Fibroblast of peridontal ligament (primary cell): ENCODE measurements at regions not wholly inside any gene's neighbourhood (a gene's known extent, or its start where the extent isn't known, plus 50 kb on each side); places are given as distances from the start of the nearest gene placed in this dataset.

Source experiments
- DNase-seq: peaks from one replicate; pipeline ENCODE4 v3.0.0-alpha.2; 2010; ENCODE audit errors: extremely low read depth

DNA sequence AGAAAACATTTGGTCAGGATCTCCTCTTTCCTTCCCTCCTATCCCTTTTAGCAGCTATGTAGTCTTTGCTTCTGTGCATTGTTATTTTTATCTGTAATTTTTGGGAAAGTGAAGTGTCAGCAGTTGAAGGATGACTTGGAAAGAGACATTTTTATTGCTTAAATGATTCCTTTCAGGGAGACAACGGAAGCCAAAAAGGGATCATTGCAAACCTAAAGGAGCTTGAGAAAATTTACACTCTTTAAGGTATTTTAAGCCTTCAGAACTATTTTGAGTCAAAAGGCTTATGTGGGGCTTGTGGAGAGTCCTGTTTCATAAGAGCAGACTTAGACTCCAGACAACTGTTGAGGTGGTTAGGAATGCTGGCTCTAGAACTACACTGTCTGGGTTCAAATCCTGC is 281.6 kb downstream of the KIF4B start:
- no peak for DNase-seq

GRCh38 chr5:155299386-155300005 is 285.9 kb downstream of the KIF4B start:
- no peak for DNase-seq

GRCh38 chr5:155303120-155303519 is 289.6 kb downstream of the KIF4B start:
- no peak for DNase-seq

DNA sequence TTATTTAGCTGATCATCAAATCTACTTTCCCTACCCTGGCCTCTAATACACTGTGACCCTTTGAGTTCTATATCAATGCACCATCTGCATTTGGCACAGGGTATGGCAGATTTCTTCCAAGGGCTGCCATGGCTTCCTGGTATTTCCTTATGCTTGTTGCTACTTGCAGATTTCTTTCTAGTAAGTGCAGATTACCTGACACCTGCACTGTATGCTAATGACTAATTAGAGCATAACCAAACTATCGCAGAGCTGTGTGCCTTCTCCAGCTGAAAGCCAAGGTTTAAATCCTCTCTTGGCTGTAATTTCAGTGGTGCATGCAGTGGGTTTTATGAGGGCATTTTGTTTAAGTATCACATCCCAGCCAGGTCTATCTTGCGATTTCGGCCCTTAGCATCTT is 293.7 kb downstream of the KIF4B start:
- DNase-seq: no peak

DNA sequence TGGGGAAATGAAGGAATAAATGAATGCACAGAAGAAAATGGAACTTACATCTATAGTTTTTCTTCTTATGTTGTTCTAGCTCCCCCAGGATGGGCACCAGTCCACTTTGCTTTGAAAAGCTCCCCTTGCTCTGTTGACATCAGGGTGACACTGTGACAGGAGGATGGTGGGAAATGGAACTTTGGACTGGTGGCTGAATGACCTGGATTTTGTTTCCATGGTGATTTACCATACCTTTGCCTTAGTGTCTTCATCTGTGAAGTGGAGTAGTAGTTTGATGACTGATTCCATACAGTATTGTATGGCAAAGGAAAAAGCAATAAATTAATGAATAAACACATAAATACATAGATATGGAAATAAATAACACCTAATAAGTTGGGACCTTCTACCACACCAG is 294.7 kb downstream of the KIF4B start:
- no peak for DNase-seq

DNA sequence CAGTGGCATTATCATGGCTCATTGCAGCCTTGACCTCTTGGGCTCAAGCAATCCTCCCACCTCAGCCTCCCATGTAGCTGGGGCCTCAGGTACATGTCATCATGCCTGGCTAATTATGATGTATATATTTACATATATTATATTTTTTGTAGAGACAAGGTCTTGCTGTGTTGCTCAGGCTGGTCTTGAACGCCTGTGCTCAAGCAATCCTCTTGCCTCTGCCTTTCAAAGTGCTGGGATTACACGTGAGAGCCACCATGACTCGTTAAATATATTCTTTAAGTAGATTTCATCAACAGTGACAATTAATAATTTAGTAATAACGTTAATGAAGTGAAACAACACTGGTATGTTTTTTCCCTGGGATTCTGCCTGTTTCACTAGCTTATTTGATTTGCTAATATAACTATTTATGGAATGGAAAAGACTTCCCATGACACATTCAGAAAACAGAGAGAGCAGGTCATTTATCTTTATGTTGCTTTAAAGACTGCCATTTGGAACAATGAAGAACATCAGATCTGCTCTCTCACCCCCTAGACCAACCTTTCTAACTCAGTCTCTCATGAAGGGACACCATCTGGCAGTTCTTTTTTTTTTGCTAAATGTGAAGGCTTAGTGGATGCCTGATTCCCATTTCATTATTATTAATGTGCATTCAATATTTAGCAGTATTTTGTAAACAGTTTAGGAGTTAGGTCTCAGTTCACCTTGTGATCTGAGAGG is 295.6 kb downstream of the KIF4B start:
- DNase-seq: no peak

DNA sequence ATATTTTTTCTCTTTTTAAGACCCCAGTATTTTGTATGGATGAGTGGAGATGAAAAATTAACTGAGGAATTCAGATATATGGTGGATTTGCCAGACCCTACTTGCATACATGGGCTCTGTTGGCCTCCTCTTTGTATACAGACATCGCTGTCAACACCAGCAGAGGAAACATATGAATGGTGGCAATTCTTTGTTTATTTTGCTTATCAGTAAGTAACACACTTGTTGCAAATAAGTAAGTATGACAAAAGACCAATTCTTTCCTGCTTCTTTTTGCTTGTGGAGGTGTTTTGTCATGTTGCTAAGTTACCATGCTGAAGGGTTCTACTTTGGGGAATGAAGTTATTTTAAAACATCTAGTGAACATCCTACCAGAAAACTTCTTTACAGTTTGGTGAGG is 298.2 kb downstream of the KIF4B start:
- DNase-seq: no peak

DNA sequence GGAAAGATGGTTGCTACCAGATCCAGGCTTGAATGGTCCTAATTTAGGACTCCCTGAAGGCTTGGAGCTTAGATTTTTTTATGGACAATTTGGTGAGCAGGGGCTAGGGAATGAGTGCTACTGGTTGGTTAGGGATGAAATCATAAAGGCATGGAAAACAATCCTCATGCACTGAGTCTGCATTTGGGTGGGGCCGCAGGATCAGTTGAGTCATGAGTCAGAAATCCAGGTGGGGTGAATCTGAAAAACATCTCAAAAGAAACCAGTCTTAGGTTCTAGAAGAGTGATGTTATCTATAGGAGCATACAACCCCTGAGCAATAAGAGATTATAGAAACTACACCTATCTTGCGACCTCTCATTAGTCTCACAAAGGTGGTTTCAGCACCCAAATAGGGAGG is 300.0 kb downstream of the KIF4B start:
- DNase-seq: no peak

DNA sequence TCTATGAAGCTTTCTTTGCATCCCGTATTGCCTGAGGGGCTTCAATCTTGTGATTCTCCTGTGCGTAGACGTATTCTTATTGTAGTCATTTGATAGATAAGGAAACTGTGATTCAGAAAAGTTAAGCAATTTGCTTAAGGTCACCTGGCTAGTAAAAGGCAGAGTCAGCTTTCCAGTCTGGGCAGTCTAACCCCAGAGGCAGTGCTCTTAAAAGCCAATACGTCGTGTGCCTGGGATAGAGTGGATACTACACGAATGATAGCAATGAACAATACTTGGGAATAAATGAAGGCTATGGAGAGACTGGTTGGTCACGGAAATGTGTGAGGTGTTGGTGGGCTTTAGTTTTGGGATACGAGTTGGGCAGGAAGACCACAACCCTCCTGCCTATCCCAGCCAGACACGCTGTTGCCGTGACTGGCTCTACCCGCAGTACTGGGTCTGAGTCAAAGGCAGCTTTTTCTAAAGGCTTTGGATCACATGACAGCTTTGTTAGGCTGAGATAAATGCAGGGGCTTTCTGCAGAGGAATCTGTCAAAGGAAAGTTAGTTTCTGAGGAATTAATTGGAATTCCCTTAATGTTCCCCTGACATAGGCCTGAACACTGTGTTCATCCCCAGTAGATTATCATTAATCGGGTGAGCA is 302.6 kb downstream of the KIF4B start:
- DNase-seq: no peak

DNA sequence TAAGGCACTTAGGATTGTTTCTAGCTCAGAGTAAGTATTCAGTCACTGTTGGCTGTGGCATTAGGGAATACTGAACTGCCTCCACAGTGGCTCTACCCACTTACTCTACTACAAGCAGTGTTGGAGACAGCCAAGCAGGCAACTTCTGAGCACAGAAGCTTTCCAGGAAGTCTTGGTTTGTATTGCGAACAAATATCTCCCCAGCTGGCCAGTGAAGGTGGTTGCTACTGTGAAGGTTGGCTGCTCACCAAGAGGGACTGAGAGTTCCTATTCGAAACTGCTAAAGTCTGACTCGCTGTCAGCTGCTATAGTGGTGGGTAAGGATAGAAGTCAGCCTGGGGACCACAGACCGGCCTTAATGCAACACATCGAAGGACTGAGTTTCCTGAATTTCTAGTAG is 319.1 kb downstream of the KIF4B start:
- no peak for DNase-seq

DNA sequence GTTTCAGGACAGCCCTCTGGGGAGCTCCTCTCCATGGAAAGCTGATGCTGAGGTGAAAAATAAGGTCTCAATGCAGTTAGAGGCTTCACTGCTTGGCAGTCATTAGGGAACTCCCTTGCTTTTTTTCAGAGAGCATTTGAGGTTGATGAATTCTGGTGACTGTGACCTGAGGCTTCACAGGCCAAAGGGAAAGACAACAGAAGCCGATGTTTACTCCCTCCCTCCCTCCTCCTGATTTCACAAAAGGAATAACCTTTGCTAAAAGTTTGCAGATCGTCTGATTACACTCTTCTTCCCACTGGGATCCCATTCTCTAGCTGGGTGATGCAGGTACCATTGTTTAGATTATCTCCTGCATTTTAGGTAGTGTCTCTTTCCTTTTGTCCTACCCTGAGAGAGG is 329.4 kb downstream of the KIF4B start:
- no peak for DNase-seq

GRCh38 chr5:155343468-155343867 is 329.9 kb downstream of the KIF4B start:
- no peak for DNase-seq

- DNase-seq: no peak
Observed at GRCh38 chr5:155353231-155353630, 339.7 kb downstream of the KIF4B start.

- DNase-seq: no peak
Observed at GRCh38 chr5:155366096-155366495, 352.5 kb downstream of the KIF4B start.

DNA sequence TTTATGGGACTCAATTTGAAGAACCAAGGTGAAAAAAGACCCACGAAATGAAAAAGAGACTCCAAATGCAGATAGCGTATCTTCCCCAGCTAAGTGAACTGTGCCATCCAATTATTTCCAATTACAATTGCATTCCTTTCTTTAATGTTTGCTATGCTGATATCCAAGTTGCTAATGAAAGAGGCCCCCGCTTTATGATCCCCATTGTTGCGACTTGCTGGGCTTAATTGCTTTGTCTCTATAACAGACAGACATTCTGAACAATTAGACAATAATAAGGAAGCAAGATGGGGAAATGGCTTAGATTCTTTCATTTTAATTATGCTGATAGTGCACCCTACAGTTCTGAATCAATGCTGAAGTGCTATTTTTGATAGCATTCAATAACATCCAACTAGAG is 354.3 kb downstream of the KIF4B start:
- DNase-seq: no peak

DNA sequence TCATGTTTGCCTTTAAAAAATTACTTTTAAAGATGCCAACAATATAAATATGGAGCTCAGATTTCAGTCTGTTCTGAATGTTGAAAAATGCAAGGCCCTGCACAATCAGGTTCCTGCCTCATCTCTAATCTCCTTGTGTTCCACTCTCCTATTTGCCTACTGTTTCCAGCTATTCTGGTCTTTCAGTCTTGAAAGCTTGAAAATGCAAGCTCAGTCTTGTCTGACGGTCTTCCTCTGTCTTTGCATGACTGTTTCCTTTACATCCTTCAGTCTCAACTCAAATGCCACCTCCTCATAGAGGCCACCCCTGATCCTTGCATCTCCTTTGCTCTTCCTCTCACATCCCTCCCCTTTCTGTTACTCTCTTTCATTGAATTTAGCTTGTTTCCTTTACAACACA is 354.9 kb downstream of the KIF4B start:
- no peak for DNase-seq

DNA sequence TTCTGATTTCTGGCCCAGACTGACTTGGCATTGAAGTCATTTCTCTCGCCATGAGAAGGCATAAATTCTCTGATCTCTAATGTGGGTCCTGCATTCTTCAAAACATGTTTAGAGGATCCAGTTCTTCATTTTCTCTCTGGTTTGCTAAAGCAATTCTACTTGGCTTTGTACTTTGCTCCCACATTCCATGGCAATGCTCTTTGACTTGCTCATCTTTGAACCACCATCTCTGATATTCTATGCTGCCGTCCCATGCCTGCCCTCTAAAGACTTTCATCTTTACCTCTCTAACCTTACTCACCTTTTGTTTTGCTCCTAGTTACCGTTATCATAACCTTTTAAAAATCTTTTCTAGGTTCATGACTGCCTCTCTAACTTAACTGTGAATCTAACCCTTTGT is 366.9 kb downstream of the KIF4B start:
- DNase-seq: no peak

- no peak for DNase-seq
Observed at GRCh38 chr5:155381654-155382053, 368.1 kb downstream of the KIF4B start.

DNA sequence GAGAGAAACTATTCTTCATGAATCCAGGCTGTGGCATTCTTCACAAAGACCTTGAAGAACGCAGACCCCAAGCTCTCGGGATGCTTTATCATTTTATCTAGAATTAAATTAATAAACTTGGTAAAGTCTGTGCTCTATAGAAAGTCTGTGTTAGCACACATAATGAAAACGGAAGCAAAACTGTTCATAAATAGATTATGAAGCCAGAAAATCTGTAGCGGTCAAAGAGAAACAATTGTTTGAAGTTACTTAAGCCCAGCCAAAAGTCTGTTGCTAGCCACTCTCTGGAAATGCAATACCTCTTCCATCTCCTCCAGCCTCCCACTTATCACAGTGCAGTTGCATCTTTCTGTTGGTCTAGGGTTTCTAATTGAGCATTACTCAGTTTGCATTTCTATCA is 375.9 kb downstream of the KIF4B start:
- DNase-seq: no peak

DNA sequence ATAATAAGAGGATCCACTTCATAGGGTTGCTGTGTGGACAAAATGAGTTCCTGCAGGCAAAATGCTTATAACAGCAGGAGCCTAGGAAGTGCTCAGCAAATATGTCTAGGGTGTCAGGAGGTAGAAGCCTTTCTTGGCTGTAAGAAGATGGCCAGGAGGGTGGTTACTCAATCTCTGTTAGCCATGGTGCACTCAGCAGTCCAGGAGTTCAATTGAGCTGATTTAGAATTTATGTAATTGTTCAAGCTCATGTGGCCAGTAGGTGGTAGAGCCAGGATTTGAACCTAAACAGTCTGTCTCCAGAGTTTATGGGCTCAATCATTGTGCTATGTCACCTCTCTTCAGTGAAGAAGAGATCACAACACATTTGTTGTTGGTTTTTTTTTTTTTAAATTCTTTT is 381.2 kb downstream of the KIF4B start:
- DNase-seq: no peak

DNA sequence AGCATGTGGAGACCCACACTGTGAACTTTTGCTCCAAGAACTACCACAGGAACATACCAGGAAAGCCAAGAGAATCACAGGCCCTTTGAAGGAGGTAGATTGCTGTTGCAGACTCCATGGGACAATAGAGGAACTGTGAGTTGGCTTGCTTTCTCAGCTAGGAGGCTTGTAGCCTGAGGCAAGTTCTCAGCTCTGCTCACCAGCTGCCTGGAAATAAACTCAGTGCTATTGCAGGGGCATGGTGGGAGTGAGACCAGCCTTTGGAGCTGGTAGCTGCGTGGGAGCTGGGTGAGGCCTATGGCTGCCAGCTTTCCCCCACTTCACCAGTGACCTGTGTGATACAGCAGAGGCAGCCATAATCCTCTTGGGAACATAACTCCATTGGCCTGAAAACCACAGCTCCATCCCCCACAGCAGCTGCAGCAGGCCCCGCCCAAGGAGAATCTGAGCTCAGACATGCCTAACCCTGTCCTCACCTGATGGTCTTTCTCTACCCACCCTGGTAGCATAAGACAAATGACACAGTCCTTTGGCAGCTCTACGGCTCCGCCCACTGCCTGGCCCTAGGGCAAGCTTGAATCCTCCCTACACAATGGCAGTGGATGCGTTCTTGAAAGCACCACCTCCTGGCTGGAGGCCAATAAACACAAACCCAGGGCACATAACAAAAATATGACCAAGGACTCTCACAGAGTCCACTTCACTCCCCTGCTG is 389.5 kb downstream of the KIF4B start:
- DNase-seq: no peak

GRCh38 chr5:155406815-155407214 is 393.3 kb downstream of the KIF4B start:
- DNase-seq: no peak

DNA sequence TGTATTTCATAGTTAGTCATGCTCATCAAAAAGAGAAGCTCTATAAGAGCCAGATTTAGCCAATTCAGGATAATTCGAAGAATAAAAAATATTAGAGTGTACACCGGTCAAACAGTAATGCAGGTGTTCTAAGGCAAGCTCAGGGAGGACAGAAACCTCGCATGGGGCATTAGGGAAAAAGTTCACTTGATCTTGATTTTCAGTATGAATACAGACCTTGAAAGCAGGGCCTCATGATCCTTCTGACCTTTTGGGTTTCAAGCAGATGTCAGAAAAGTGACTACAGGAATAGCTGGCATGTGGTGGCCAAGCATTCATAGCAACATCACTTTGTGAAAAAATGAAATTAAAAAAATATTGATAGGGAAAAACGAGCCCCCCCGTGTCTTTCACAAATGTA is 394.9 kb downstream of the KIF4B start:
- DNase-seq: no peak
